ENCODE measurements at regions not wholly inside any gene's neighbourhood (a gene's known extent, or its start where the extent isn't known, plus 50 kb on each side); places are given as distances from the start of the nearest gene placed in this dataset.

DNA sequence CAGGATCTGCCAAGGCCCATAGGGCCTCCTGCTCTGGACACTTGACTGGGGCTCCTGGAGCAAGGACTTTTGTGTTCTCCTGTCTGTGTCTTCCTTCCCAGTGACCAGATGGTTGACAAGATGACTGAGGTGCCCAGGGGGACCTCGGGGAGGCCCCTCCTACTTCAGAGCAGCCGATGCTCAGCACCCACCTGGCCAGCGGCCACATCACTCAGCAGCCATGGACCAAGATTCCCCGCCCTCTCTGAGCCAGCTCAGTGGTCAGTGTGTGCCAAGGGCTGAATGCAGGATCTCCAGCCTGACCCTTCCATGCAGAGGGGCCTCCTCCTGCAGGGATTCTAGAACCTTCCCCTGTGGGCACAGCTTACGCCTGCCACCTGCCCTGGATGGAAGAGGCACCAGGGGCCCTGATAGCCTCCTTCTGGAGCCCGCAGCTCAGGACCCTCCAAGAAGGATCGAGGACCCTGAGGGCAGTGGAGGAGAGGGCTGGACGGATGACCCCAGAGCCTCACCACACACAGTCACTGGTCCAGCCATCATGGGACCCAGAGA lies 87.4 kb upstream of the GPC1 start:
- Histone ChIP-seq H3K4me3 (ENCODE audit: low read depth, low read length) (no peak overlapping the region), H3K27me3 (ENCODE audit: insufficient read depth, low read depth, severe bottlenecking) (no peaks in the 10 kb centered on the region), H3K9me3 (ENCODE audit: severe bottlenecking) (no peaks in the 10 kb centered on the region), H3K27ac (no peak overlapping the region), H3K36me3 (no peaks in the 10 kb centered on the region)
- TF ChIP-seq CTCF (IDR thresholded peaks at IDR 0.05; ENCODE audit: low read depth, low read length), result no peak
- no peak for DNase-seq

- Histone ChIP-seq H3K27ac (no peak overlapping the region), H3K4me3 (ENCODE audit: low read depth, low read length) (no peak overlapping the region), H3K36me3 (no peaks in the 10 kb centered on the region), H3K9me3 (ENCODE audit: severe bottlenecking) (no peaks in the 10 kb centered on the region), H3K27me3 (ENCODE audit: insufficient read depth, low read depth, severe bottlenecking) (no peaks in the 10 kb centered on the region)
- no peak for DNase-seq
- TF ChIP-seq CTCF (IDR thresholded peaks at IDR 0.05; ENCODE audit: low read depth, low read length), result no peak
Observed at GRCh38 chr2:240348522-240348921, 86.9 kb upstream of the GPC1 start.

- TF ChIP-seq CTCF (IDR thresholded peaks at IDR 0.05; ENCODE audit: low read depth, low read length), result no peak
- Histone ChIP-seq H3K4me3 (ENCODE audit: low read depth, low read length) (no peak overlapping the region), H3K36me3 (no peaks in the 10 kb centered on the region), H3K27me3 (ENCODE audit: insufficient read depth, low read depth, severe bottlenecking) (no peaks in the 10 kb centered on the region), H3K9me3 (ENCODE audit: severe bottlenecking) (no peaks in the 10 kb centered on the region), H3K27ac (no peak overlapping the region)
- DNase-seq, result no peak
Observed at GRCh38 chr2:240349133-240350005, 86.1 kb upstream of the GPC1 start.

- TF ChIP-seq CTCF (IDR thresholded peaks at IDR 0.05; ENCODE audit: low read depth, low read length), result no peak
- Histone ChIP-seq H3K27me3 (ENCODE audit: insufficient read depth, low read depth, severe bottlenecking) (no peaks in the 10 kb centered on the region), H3K9me3 (ENCODE audit: severe bottlenecking) (no peaks in the 10 kb centered on the region), H3K4me3 (ENCODE audit: low read depth, low read length) (no peak overlapping the region), H3K36me3 (no peaks in the 10 kb centered on the region), H3K27ac (no peak overlapping the region)
- DNase-seq, result no peak
Observed at GRCh38 chr2:240350006-240350355, 85.5 kb upstream of the GPC1 start.

DNA sequence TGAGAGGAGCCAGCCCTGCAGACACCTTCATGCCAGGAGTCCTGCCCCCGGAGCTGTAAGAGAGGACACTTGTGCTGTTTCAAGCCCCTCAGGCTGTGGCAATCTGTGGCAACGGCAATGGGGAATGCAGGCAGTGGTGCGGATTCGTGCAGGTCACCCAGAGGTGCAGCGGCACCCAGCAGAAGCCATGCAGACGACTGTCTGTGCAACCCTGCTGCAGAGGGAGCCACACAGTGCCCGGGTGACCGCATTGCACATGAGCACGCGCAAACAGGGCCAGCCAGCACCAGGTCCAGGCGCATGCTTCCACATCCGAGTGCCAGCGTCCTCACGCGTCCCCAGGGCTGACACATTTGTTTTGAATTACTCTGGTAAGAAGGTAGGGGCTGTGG lies 84.8 kb upstream of the GPC1 start:
- no peaks in the 10 kb centered on the region for H3K27me3 ChIP-seq (ENCODE audit: insufficient read depth, low read depth, severe bottlenecking)

More for the DNA sequence above, 84.8 kb upstream of the GPC1 start:
- TF ChIP-seq CTCF (IDR thresholded peaks at IDR 0.05; ENCODE audit: low read depth, low read length), result no peak
- Histone ChIP-seq H3K36me3 (no peaks in the 10 kb centered on the region), H3K9me3 (ENCODE audit: severe bottlenecking) (no peaks in the 10 kb centered on the region), H3K27ac (no peak overlapping the region), H3K4me3 (ENCODE audit: low read depth, low read length) (no peak overlapping the region)
- DNase-seq, result no peak
